ENCODE measurements at regions not wholly inside any gene's neighbourhood (a gene's known extent, or its start where the extent isn't known, plus 50 kb on each side); places are given as distances from the start of the nearest gene placed in this dataset.

DNA sequence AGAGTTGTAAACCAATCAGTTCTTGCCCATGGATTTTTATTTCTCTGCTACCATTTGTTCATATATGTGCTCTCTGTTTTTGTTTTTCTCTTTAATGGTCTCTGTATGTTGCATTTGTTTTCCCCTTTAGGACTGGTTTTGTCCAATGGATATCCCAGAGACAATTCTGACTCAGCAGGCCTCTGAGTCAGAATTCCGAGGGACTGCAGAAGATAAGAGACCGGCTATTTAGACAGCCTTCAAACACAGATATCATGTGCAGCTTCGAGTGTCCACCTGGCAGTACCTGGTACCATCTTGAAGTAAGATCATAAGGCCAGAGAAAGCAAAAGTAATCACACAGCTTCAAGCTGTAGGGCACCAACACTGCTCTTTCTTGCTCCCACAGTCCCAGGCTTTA is 125.5 kb downstream of the ELOVL4 start:
- Histone ChIP-seq H3K4me3 (ENCODE audit: insufficient read length, low read depth) (no peak overlapping the region), H3K4me1 (ENCODE audit: insufficient read depth, insufficient read length) (no peaks in the 10 kb centered on the region), H3K9ac (ENCODE audit: insufficient read length, low read depth) (no peak overlapping the region), H3K27me3 (ENCODE audit: insufficient read depth, insufficient read length) (no peaks in the 10 kb centered on the region), H3K36me3 (ENCODE audit: insufficient read depth, insufficient read length, low read length) (no peaks in the 10 kb centered on the region), H3K9me3 (ENCODE audit: insufficient read depth, low read length) (no peaks in the 10 kb centered on the region)
- DNase-seq (ENCODE audit: low read depth, low spot score) = no peak
- TF ChIP-seq ZNF274 (IDR thresholded peaks at IDR 0.05; ENCODE audit: low read depth, low read length) = no peak
- no peak for TF ChIP-seq SUZ12 (IDR thresholded peaks at IDR 0.05; ENCODE audit: extremely low read depth, insufficient read depth, insufficient read length)
- TF ChIP-seq YY1 (IDR thresholded peaks at IDR 0.05; ENCODE audit: insufficient read depth, insufficient read length) = no peak

GRCh38 chr6:79818471-79818870 is 128.9 kb downstream of the ELOVL4 start:
- no peaks in the 10 kb centered on the region for H3K36me3 ChIP-seq (ENCODE audit: insufficient read depth, insufficient read length, low read length)
- H3K9me3 ChIP-seq (ENCODE audit: insufficient read depth, low read length) = no peaks in the 10 kb centered on the region
- DNase-seq (ENCODE audit: low read depth, low spot score) = no peak
- TF ChIP-seq SUZ12 (IDR thresholded peaks at IDR 0.05; ENCODE audit: extremely low read depth, insufficient read depth, insufficient read length) (no peak), ZNF274 (IDR thresholded peaks at IDR 0.05; ENCODE audit: low read depth, low read length) (no peak), YY1 (IDR thresholded peaks at IDR 0.05; ENCODE audit: insufficient read depth, insufficient read length) (no peak)
- no peak overlapping the region for H3K4me3 ChIP-seq (ENCODE audit: insufficient read length, low read depth)
- no peak overlapping the region for H3K9ac ChIP-seq (ENCODE audit: insufficient read length, low read depth)
- no peaks in the 10 kb centered on the region for H3K4me1 ChIP-seq (ENCODE audit: insufficient read depth, insufficient read length)
- H3K27me3 ChIP-seq (ENCODE audit: insufficient read depth, insufficient read length) = no peaks in the 10 kb centered on the region

GRCh38 chr6:79814940-79815339 is 132.4 kb downstream of the ELOVL4 start:
- no peaks in the 10 kb centered on the region for H3K9me3 ChIP-seq (ENCODE audit: insufficient read depth, low read length)
- H3K27me3 ChIP-seq (ENCODE audit: insufficient read depth, insufficient read length) = no peaks in the 10 kb centered on the region
- H3K4me3 ChIP-seq (ENCODE audit: insufficient read length, low read depth) = no peak overlapping the region
- no peak overlapping the region for H3K9ac ChIP-seq (ENCODE audit: insufficient read length, low read depth)
- DNase-seq (ENCODE audit: low read depth, low spot score) = no peak
- H3K4me1 ChIP-seq (ENCODE audit: insufficient read depth, insufficient read length) = no peaks in the 10 kb centered on the region
- H3K36me3 ChIP-seq (ENCODE audit: insufficient read depth, insufficient read length, low read length) = no peaks in the 10 kb centered on the region
- TF ChIP-seq SUZ12 (IDR thresholded peaks at IDR 0.05; ENCODE audit: extremely low read depth, insufficient read depth, insufficient read length) (no peak), YY1 (IDR thresholded peaks at IDR 0.05; ENCODE audit: insufficient read depth, insufficient read length) (no peak), ZNF274 (IDR thresholded peaks at IDR 0.05; ENCODE audit: low read depth, low read length) (no peak)

GRCh38 chr6:79813854-79814709 is 133.3 kb downstream of the ELOVL4 start:
- no peak overlapping the region for H3K4me3 ChIP-seq (ENCODE audit: insufficient read length, low read depth)
- no peaks in the 10 kb centered on the region for H3K4me1 ChIP-seq (ENCODE audit: insufficient read depth, insufficient read length)
- H3K27me3 ChIP-seq (ENCODE audit: insufficient read depth, insufficient read length) = no peaks in the 10 kb centered on the region
- no peaks in the 10 kb centered on the region for H3K36me3 ChIP-seq (ENCODE audit: insufficient read depth, insufficient read length, low read length)
- no peaks in the 10 kb centered on the region for H3K9me3 ChIP-seq (ENCODE audit: insufficient read depth, low read length)
- H3K9ac ChIP-seq (ENCODE audit: insufficient read length, low read depth) = no peak overlapping the region
- TF ChIP-seq ZNF274 (IDR thresholded peaks at IDR 0.05; ENCODE audit: low read depth, low read length) (no peak), SUZ12 (IDR thresholded peaks at IDR 0.05; ENCODE audit: extremely low read depth, insufficient read depth, insufficient read length) (no peak), YY1 (IDR thresholded peaks at IDR 0.05; ENCODE audit: insufficient read depth, insufficient read length) (no peak)
- DNase-seq (ENCODE audit: low read depth, low spot score) = peak; percentile 30

- TF ChIP-seq SUZ12 (IDR thresholded peaks at IDR 0.05; ENCODE audit: extremely low read depth, insufficient read depth, insufficient read length) (no peak), YY1 (IDR thresholded peaks at IDR 0.05; ENCODE audit: insufficient read depth, insufficient read length) (no peak), ZNF274 (IDR thresholded peaks at IDR 0.05; ENCODE audit: low read depth, low read length) (no peak)
- Histone ChIP-seq H3K27me3 (ENCODE audit: insufficient read depth, insufficient read length) (no peaks in the 10 kb centered on the region), H3K36me3 (ENCODE audit: insufficient read depth, insufficient read length, low read length) (no peaks in the 10 kb centered on the region), H3K4me1 (ENCODE audit: insufficient read depth, insufficient read length) (no peaks in the 10 kb centered on the region), H3K9ac (ENCODE audit: insufficient read length, low read depth) (no peak overlapping the region), H3K9me3 (ENCODE audit: insufficient read depth, low read length) (no peaks in the 10 kb centered on the region), H3K4me3 (ENCODE audit: insufficient read length, low read depth) (no peak overlapping the region)
- DNase-seq (ENCODE audit: low read depth, low spot score) = no peak
Measured at GRCh38 chr6:79813143-79813850, 134.1 kb downstream of the ELOVL4 start.

GRCh38 chr6:79812195-79812594 is 135.2 kb downstream of the ELOVL4 start:
- H3K9me3 ChIP-seq (ENCODE audit: insufficient read depth, low read length) = no peaks in the 10 kb centered on the region
- H3K36me3 ChIP-seq (ENCODE audit: insufficient read depth, insufficient read length, low read length) = no peaks in the 10 kb centered on the region
- no peak for TF ChIP-seq YY1 (IDR thresholded peaks at IDR 0.05; ENCODE audit: insufficient read depth, insufficient read length)
- no peak overlapping the region for H3K9ac ChIP-seq (ENCODE audit: insufficient read length, low read depth)
- DNase-seq (ENCODE audit: low read depth, low spot score) = no peak
- H3K4me1 ChIP-seq (ENCODE audit: insufficient read depth, insufficient read length) = no peaks in the 10 kb centered on the region
- H3K27me3 ChIP-seq (ENCODE audit: insufficient read depth, insufficient read length) = no peaks in the 10 kb centered on the region
- no peak overlapping the region for H3K4me3 ChIP-seq (ENCODE audit: insufficient read length, low read depth)

DNA sequence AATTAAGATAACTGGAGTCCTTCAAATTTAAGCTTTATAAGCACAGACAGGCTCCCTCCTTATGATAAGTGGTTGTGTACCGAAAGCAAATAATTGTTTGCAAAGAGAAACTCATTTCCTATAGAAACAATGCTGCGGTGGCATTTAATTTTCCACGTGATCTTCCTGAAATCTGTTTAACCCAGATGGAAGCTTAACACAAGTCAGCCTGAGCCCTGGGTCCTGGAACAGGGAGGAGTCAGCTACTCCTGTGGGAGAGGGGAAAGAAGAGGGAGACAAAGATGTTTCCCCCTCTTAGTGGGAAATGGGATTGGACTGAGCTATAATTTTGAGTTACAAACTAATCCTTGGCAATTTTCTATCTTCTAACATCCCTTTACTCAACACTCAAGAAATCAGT is 136.5 kb downstream of the ELOVL4 start:
- Histone ChIP-seq H3K36me3 (ENCODE audit: insufficient read depth, insufficient read length, low read length) (no peaks in the 10 kb centered on the region), H3K27me3 (ENCODE audit: insufficient read depth, insufficient read length) (no peaks in the 10 kb centered on the region), H3K4me1 (ENCODE audit: insufficient read depth, insufficient read length) (no peaks in the 10 kb centered on the region), H3K4me3 (ENCODE audit: insufficient read length, low read depth) (no peak overlapping the region), H3K9me3 (ENCODE audit: insufficient read depth, low read length) (peaks cover 5% of the 10 kb centered on the region; the same call in 1 of the 2 replicates), H3K9ac (ENCODE audit: insufficient read length, low read depth) (no peak overlapping the region)
- DNase-seq (ENCODE audit: low read depth, low spot score) = no peak
- no peak for TF ChIP-seq ZNF274 (IDR thresholded peaks at IDR 0.05; ENCODE audit: low read depth, low read length)
- TF ChIP-seq YY1 (IDR thresholded peaks at IDR 0.05; ENCODE audit: insufficient read depth, insufficient read length) = no peak
- no peak for TF ChIP-seq SUZ12 (IDR thresholded peaks at IDR 0.05; ENCODE audit: extremely low read depth, insufficient read depth, insufficient read length)

All from NT2/D1 (cell line).